ENCODE measurements at regions not wholly inside any gene's neighbourhood (a gene's known extent, or its start where the extent isn't known, plus 50 kb on each side); places are given as distances from the start of the nearest gene placed in this dataset.

DNA sequence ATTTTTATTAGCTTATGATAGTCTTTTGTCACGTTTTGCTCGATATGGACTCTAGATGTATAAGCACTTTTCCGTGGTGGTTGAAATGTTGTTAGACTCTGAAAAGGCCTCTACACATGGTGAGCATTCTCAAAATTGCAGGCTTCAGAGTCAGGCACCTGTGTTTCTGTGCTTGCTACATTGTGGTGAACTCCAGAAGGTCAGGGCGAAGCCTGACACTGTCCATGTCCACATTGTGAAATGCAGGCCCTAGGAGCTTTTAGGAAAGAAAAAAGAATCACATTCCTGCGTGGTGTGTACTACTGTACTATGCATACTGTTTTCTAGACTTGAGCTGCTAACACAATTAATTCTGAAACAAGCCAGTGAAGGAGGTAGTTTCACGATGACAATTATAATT is 86.3 kb downstream of the HS3ST1 start:
- Histone ChIP-seq H3K36me3 (replicated peaks; ENCODE audit: control insufficient read depth, insufficient read depth, low read length) (no peaks in the 10 kb centered on the region), H3K27me3 (ENCODE audit: control insufficient read depth, insufficient read depth, low read length) (no peaks in the 10 kb centered on the region), H3K4me3 (ENCODE audit: insufficient read depth, low read depth, low read length) (no peak overlapping the region)
- no peak for DNase-seq

DNA sequence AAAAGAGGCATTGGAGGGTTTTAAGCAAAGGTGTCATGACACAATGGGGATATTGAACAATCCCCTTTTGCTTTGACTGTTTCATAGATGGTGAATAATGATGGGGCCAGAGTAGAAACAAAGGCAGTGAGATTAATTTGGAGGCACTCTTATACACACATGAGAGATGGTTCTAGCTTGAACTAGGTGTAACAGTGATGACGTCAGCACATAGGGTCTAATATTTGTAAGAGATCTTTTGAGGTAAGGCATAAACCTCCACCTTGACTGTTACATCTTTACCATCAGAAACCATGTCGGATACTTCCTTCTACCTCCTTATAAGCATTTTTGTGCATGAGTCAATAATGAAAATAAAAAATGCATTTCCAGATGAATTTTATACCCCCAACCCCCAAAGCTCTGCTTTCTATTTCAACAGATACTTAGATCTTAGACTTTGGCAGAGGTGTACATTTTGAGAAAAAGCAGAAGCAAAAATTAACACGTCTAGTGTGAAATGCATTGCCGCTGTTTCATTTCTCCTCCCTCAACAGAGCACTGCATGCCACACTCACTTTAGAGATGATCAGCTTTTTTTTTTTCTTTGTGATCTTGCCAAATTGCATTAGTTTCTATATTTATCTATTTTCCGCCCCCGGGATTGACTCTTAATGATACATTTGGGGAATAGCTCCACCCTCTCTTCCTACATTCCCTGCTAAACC is 87.2 kb downstream of the HS3ST1 start:
- Histone ChIP-seq H3K27me3 (ENCODE audit: control insufficient read depth, insufficient read depth, low read length) (no peaks in the 10 kb centered on the region), H3K4me3 (ENCODE audit: insufficient read depth, low read depth, low read length) (no peak overlapping the region)

DNA sequence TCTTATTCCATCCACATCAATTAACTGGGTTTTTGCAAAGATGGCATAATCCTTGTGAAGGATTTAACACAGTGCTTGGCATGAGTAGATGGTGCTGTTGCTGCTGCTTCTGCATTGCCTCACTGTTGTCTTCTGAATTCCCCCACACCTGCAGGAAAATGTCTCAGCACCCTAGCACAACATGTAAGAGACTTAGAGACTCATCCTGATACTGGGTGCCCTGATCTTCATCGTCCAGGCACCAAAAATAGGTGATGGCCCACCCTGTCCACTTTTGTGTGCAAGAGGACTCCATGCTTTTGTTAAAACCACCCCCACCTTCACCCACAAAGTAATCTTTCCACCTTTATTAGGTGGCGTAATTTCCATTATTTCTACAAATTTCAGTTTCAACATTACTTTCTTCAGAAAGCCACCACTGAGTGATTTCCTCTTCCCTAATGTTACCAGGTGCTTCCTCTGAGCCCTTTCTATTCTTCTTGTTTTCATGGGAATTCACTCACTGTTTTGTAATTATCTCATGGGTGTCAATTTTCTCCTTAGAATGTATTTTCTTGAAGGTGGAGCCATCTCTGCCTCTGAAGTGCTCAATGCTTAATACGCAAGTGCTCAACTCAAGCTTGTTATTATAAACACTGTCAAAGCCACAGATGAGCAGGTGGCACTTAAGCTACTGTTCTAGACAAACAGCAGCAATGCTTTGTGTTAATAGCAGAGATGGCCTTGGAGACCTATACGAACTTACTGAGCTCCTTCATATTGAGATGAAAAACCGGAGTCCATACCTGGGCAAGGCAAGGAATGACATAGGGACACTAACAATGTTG is 89.5 kb downstream of the HS3ST1 start:
- no peaks in the 10 kb centered on the region for H3K36me3 ChIP-seq (replicated peaks; ENCODE audit: control insufficient read depth, insufficient read depth, low read length)
- no peak for DNase-seq

More for the DNA sequence above, 87.2 kb downstream of the HS3ST1 start:
- DNase-seq, result no peak
- H3K36me3 ChIP-seq (replicated peaks; ENCODE audit: control insufficient read depth, insufficient read depth, low read length), result no peaks in the 10 kb centered on the region

DNA sequence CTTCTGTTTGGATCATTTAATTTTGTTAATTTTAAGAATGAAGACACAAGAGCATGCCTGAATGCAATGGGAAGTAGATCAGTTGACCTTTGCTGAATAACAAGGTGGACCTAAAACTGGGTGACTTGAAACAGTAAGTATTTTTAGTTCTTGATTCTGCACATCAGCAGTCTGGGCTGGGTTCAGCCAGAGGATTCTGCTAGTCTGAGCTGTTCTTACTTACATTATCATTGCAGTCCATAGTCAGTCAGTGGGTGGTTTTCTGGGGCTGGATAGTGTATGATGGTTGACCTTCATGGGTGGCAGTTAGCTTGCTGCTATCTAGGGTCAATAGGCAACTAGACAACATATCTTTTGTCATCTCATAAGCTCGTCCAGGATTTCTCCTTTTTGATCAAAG is 91.4 kb downstream of the HS3ST1 start:
- no peak for DNase-seq
- no peaks in the 10 kb centered on the region for H3K27me3 ChIP-seq (ENCODE audit: control insufficient read depth, insufficient read depth, low read length)
- no peak overlapping the region for H3K4me3 ChIP-seq (ENCODE audit: insufficient read depth, low read depth, low read length)
- no peaks in the 10 kb centered on the region for H3K36me3 ChIP-seq (replicated peaks; ENCODE audit: control insufficient read depth, insufficient read depth, low read length)

More for the DNA sequence above, 89.5 kb downstream of the HS3ST1 start:
- Histone ChIP-seq H3K27me3 (ENCODE audit: control insufficient read depth, insufficient read depth, low read length) (no peaks in the 10 kb centered on the region), H3K4me3 (ENCODE audit: insufficient read depth, low read depth, low read length) (no peak overlapping the region)

DNA sequence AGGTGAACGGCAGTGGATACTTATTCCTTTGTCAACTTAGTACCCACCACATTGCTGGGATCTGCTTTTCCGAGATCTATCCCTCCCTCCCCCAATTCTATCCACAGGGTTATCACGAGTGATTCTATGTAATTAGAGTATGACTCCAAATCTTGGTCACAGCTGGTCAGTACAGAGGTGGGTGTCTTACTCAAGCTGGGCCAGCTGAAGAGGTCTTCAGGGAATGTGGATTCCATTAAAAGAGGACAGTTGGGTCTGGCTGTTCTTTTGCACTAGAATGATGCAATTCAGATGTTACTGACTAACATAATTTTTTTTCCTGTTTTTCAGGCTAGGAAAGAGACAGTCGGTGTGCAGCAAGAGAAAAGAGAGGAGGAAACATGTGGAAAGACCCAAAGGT is 92.3 kb downstream of the HS3ST1 start:
- no peaks in the 10 kb centered on the region for H3K27me3 ChIP-seq (ENCODE audit: control insufficient read depth, insufficient read depth, low read length)
- DNase-seq, result no peak
- H3K4me3 ChIP-seq (ENCODE audit: insufficient read depth, low read depth, low read length), result no peak overlapping the region
- H3K36me3 ChIP-seq (replicated peaks; ENCODE audit: control insufficient read depth, insufficient read depth, low read length), result no peaks in the 10 kb centered on the region

DNA sequence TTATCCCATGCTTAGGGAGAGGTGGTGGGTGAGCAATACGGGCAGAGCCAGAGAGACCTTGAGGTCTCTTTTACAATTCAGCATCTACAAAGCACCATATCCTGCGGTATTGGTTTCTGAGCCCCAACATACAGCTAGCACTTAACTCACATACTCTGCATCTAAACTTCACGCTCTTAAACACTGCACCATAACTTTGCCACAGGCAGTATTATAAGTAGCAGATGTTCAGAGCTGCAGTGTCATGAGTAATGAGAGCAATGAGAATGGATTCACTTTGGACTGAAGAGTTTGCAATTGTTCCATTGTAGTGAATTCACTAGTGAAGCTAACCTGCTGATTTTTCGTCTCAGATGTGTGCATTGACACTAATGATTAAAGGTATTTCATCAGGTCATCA is 93.8 kb downstream of the HS3ST1 start:
- no peaks in the 10 kb centered on the region for H3K36me3 ChIP-seq (replicated peaks; ENCODE audit: control insufficient read depth, insufficient read depth, low read length)
- no peak overlapping the region for H3K4me3 ChIP-seq (ENCODE audit: insufficient read depth, low read depth, low read length)
- H3K27me3 ChIP-seq (ENCODE audit: control insufficient read depth, insufficient read depth, low read length), result no peaks in the 10 kb centered on the region
- DNase-seq, result no peak

DNA sequence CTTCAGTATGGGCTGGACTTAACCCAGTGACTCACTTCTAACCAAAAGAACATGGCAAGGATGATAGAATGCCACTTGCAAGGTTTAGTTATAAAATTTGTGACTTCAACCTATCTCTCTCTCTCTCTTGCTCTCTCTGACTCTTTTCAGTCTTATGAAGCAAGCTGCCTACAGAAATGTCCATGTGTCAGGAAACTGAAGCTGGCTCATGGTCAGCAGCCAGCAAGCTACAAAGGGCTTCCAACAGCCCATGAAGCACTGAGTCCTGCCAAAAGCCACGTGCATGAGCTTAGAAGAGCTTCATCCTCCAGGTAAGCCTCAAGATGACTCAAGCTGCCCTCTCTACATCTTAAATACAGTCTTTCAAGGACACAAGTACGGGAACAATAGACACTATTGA is 100.3 kb downstream of the HS3ST1 start:
- no peak for DNase-seq
- Histone ChIP-seq H3K27me3 (ENCODE audit: control insufficient read depth, insufficient read depth, low read length) (no peaks in the 10 kb centered on the region), H3K4me3 (ENCODE audit: insufficient read depth, low read depth, low read length) (no peak overlapping the region), H3K36me3 (replicated peaks; ENCODE audit: control insufficient read depth, insufficient read depth, low read length) (no peaks in the 10 kb centered on the region; the same call in 1 of the 2 replicates)

DNA sequence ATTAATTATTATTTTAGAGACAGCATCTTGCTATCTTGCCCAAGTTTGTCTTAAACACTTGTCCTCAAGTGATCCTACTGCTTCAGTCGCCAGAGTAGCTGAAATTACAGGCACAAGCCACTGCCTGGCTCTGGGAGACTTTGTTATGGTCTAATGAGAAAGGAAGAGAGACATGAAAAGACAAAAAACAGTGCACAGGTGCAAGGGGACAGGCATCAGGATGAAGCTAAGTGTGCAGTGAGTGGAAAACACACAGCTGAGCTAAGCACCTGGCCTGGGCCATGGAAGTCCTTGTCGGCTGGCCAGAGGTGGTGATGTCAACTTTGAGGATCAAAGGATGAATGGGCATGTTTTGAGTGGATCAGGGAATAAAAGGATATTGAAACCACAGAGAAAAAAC is 102.7 kb downstream of the HS3ST1 start:
- no peaks in the 10 kb centered on the region; the same call in 1 of the 2 replicates for H3K36me3 ChIP-seq (replicated peaks; ENCODE audit: control insufficient read depth, insufficient read depth, low read length)
- no peak for DNase-seq
- no peak overlapping the region for H3K4me3 ChIP-seq (ENCODE audit: insufficient read depth, low read depth, low read length)
- no peaks in the 10 kb centered on the region for H3K27me3 ChIP-seq (ENCODE audit: control insufficient read depth, insufficient read depth, low read length)

DNA sequence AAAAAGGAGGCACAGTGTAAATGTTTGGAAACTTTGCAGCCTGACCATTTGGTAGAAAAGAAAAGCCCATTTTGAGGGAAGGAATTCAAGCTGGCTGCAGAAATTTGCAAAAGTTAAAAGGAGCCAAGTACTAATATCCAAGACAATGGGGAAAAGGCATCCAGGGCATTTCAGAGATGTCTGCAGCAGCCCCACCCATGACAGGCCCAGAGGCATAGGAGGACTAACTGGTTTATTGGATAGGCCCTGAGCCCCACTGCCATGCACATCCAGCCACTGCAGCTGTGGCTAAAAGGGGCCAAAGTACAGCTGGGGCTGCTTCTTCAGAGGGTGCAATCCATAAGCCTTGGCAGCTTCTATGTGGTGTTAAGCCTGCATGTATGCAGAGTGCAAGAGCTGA is 104.9 kb downstream of the HS3ST1 start:
- no peaks in the 10 kb centered on the region for H3K27me3 ChIP-seq (ENCODE audit: control insufficient read depth, insufficient read depth, low read length)
- no peaks in the 10 kb centered on the region; the same call in 1 of the 2 replicates for H3K36me3 ChIP-seq (replicated peaks; ENCODE audit: control insufficient read depth, insufficient read depth, low read length)
- no peak for DNase-seq
- no peak overlapping the region for H3K4me3 ChIP-seq (ENCODE audit: insufficient read depth, low read depth, low read length)

DNA sequence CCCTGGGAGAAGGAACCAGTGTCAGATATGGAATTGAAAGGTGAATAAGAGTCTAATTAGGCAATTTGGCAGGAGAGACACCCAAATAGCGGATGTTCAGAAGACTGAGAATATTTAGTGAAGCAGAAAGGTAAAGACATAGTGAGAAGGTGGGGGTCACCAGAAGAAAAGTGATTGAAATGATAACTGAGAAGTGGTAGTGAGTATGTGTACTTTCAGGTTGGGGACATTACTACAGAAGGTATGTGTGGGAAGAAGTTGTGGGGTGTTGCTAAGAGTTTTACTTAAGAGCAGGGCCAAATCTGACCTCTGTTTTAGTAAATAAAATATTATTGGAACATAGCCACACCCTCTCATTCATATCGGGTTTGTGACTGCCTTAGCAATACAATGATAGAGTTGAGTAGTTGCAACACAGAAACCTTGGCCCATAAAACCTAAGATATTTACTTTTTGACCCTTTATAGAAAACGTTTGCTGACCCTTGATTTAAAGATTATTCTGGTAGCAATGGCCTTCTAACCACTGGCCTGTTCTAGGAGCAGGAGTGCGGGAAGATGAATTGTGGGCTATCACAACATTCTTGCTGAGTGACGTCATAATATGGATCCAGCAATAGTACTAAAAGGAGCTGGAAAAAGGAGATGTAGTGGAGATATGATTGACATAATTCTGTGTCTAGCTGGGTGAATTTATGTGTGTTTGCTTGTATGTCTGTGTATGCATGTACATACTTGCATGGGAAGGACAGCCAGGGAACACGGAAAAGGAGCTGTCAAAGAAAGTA is 115.3 kb downstream of the HS3ST1 start:
- Histone ChIP-seq H3K36me3 (replicated peaks; ENCODE audit: control insufficient read depth, insufficient read depth, low read length) (no peaks in the 10 kb centered on the region), H3K4me3 (ENCODE audit: insufficient read depth, low read depth, low read length) (no peak overlapping the region), H3K27me3 (ENCODE audit: control insufficient read depth, insufficient read depth, low read length) (no peaks in the 10 kb centered on the region)
- DNase-seq, result no peak

DNA sequence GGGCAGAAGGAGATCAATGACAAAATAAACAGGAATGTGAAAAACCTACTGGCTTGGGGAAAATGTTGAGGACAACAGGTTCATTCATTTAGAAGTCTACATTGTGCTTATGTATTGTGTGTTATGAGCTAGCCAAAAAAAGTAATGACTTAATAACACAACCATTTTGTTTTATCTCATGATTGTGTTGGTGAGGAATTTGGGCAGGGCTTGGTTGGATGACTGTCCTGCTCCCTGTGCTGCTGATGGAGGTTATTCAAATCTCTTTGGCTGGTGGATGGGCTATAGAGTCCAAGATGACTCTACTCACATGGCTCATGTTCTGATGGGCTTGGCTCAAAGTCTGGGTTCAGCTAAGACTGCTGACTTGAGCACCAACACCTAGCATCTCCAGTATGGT is 116.3 kb downstream of the HS3ST1 start:
- no peak overlapping the region for H3K4me3 ChIP-seq (ENCODE audit: insufficient read depth, low read depth, low read length)
- H3K27me3 ChIP-seq (ENCODE audit: control insufficient read depth, insufficient read depth, low read length), result no peaks in the 10 kb centered on the region
- no peak for DNase-seq
- no peaks in the 10 kb centered on the region for H3K36me3 ChIP-seq (replicated peaks; ENCODE audit: control insufficient read depth, insufficient read depth, low read length)

DNA sequence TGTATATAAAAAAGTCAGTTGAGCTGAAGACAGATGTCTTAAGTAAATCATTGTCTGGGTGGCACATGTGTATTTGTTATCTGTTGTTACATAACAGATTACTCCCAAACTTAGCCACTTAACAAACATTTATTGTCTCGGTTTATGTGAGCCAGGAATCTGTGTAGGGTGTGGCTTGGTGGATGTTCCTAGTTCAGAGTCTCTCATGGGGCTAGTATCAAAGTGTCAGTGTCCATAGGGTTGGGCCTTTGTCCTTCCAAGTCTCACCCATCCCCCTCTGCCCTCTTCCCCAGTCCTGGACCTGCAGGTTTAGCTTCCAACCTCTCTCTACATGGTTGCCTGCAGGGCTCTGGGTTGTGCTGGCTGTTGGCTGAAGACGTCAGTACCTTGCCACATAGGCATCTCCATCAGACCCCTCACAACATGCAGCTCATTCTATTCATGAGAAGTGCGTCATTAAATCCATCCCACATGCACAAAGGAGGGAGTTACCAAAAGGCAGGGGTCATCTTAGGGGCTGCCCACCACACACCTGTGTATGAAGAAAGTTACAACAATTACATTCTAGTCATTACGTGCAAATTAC is 127.5 kb downstream of the HS3ST1 start:
- H3K36me3 ChIP-seq (replicated peaks; ENCODE audit: control insufficient read depth, insufficient read depth, low read length), result no peaks in the 10 kb centered on the region
- no peak overlapping the region for H3K4me3 ChIP-seq (ENCODE audit: insufficient read depth, low read depth, low read length)
- H3K27me3 ChIP-seq (ENCODE audit: control insufficient read depth, insufficient read depth, low read length), result no peaks in the 10 kb centered on the region
- DNase-seq, result no peak

DNA sequence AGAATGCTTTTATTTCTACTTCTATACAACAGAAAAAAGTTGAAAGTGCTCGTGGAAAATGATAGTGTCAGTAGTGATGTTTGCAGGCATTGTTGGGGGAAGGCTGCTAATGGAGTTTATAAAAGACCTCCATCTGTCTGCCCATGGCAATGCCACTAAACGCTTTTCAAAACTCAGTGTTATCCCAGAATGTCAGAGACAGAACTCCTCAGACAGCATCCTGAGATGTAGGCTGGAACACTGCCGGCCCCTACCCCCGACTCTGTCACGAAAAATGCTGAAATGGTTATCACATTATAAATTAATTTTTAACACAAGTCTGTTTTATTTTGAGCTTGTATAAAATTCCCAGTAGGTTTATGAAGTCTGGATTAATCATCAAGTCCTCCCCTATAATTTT is 128.9 kb downstream of the HS3ST1 start:
- H3K4me3 ChIP-seq (ENCODE audit: insufficient read depth, low read depth, low read length), result no peak overlapping the region
- no peak for DNase-seq
- H3K27me3 ChIP-seq (ENCODE audit: control insufficient read depth, insufficient read depth, low read length), result no peaks in the 10 kb centered on the region
- no peaks in the 10 kb centered on the region for H3K36me3 ChIP-seq (replicated peaks; ENCODE audit: control insufficient read depth, insufficient read depth, low read length)

DNA sequence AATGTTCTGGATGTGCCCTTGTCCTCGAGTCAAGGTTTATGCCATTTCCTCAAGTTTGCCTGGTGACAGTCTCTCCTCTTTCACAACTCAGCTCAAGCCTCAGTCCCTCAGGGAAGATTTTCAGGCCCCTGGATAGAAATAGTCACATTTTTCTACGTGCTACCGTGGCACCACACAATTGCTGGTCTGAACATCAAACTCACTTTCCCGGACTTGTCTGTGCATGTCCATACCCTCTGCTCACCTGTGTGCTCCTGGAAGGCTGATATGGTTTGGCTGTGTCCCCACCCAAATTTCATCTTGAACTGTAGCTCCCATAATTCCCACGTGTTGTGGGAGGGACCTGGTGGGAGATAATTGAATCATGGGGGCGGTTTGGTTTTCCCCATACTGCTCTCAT is 129.7 kb downstream of the HS3ST1 start:
- DNase-seq, result no peak
- H3K36me3 ChIP-seq (replicated peaks; ENCODE audit: control insufficient read depth, insufficient read depth, low read length), result no peaks in the 10 kb centered on the region
- no peak overlapping the region for H3K4me3 ChIP-seq (ENCODE audit: insufficient read depth, low read depth, low read length)
- no peaks in the 10 kb centered on the region for H3K27me3 ChIP-seq (ENCODE audit: control insufficient read depth, insufficient read depth, low read length)
